H9 (cell line): ENCODE measurements at regions not wholly inside any gene's neighbourhood (a gene's known extent, or its start where the extent isn't known, plus 50 kb on each side); places are given as distances from the start of the nearest gene placed in this dataset.

ENCODE experiments used
- DNase-seq: peaks from one replicate; pipeline ENCODE4 v3.0.0-alpha.2; 2017
- H2AFZ ChIP-seq: one replicate; pipeline ENCODE4 v1.6.1; 2013; ENCODE audit warnings: mild to moderate bottlenecking, low read length, control low read depth, moderate library complexity
- H2AK5ac ChIP-seq: 2 replicates; pipeline ENCODE4 v1.6.1; 2013; ENCODE audit warnings: low read length, control low read depth, mixed read lengths; ENCODE audit not compliant: insufficient read length
- H2BK120ac ChIP-seq: one replicate; pipeline ENCODE4 v1.6.1; 2013; ENCODE audit warnings: low read depth, mild to moderate bottlenecking, low read length, control low read depth, inconsistent platforms; ENCODE audit not compliant: poor library complexity, severe bottlenecking
- H2BK12ac ChIP-seq: 2 replicates; pipeline ENCODE4 v1.6.1; 2013; ENCODE audit warnings: low read length, control low read depth, mixed read lengths, low read depth; ENCODE audit not compliant: insufficient read length
- H2BK15ac ChIP-seq: 2 replicates; pipeline ENCODE4 v1.6.1; 2013; ENCODE audit warnings: low read depth, low read length, control low read depth
- H2BK20ac ChIP-seq: one replicate; pipeline ENCODE4 v1.6.1; 2013; ENCODE audit warnings: low read depth, mild to moderate bottlenecking, low read length, control low read depth, inconsistent platforms; ENCODE audit not compliant: poor library complexity, severe bottlenecking
- H2BK5ac ChIP-seq: 2 replicates; pipeline ENCODE4 v1.6.1; 2013; ENCODE audit warnings: low read length, control low read depth, mixed read lengths; ENCODE audit not compliant: insufficient read length
- H3K14ac ChIP-seq: 2 replicates; pipeline ENCODE4 v1.6.1; 2013; ENCODE audit warnings: low read length, control low read depth; ENCODE audit not compliant: insufficient read depth
- H3K18ac ChIP-seq: 2 replicates; pipeline ENCODE4 v1.6.1; 2013; ENCODE audit warnings: low read depth, mild to moderate bottlenecking, mixed read lengths, low read length, control low read depth; ENCODE audit not compliant: insufficient read length
- H3K23ac ChIP-seq: 2 replicates; pipeline ENCODE4 v1.6.1; 2013; ENCODE audit warnings: low read length, control low read depth, mixed read lengths, low read depth; ENCODE audit not compliant: insufficient read length
- H3K23me2 ChIP-seq: 2 replicates; pipeline ENCODE4 v1.6.1; 2013; ENCODE audit warnings: low read depth, mild to moderate bottlenecking, mixed read lengths, low read length, control low read depth; ENCODE audit not compliant: insufficient read length, poor library complexity, severe bottlenecking
- H3K27ac ChIP-seq: 2 replicates; pipeline ENCODE4 v1.5.1; 2013; ENCODE audit warnings: low read length, control low read depth, mixed read lengths, low read depth; ENCODE audit not compliant: insufficient read length
- H3K27me3 ChIP-seq: 2 replicates; pipeline ENCODE4 v1.6.1; 2013; ENCODE audit warnings: low read length, control low read depth, inconsistent platforms; ENCODE audit not compliant: insufficient read depth
- H3K4ac ChIP-seq: 2 replicates; pipeline ENCODE4 v1.6.1; 2013; ENCODE audit warnings: low read depth, mild to moderate bottlenecking, control low read depth, inconsistent platforms, low read length, moderate library complexity
- H3K4me1 ChIP-seq: 2 replicates; pipeline ENCODE4 v1.6.1; 2013; ENCODE audit warnings: low read length, control low read depth, inconsistent platforms; ENCODE audit not compliant: insufficient read depth
- H3K4me2 ChIP-seq: 2 replicates; pipeline ENCODE4 v1.6.1; 2013; ENCODE audit warnings: low read length, control low read depth, mixed read lengths; ENCODE audit not compliant: insufficient read length, insufficient read depth
- H3K56ac ChIP-seq: 2 replicates; pipeline ENCODE4 v1.6.1; 2013; ENCODE audit warnings: low read depth, mild to moderate bottlenecking, mixed read lengths, low read length, control low read depth; ENCODE audit not compliant: insufficient read length
- H3K79me1 ChIP-seq: 2 replicates; pipeline ENCODE4 v1.6.1; 2013; ENCODE audit warnings: low read depth, mild to moderate bottlenecking, moderate library complexity, low read length, control low read depth, inconsistent platforms; ENCODE audit not compliant: insufficient read depth, poor library complexity, severe bottlenecking
- H3K79me2 ChIP-seq: 2 replicates; pipeline ENCODE4 v1.6.1; 2013; ENCODE audit warnings: low read length, control low read depth, inconsistent platforms; ENCODE audit not compliant: insufficient read depth
- H3K9ac ChIP-seq: 2 replicates; pipeline ENCODE4 v1.6.1; 2013; ENCODE audit warnings: low read length, control low read depth, mixed read lengths; ENCODE audit not compliant: insufficient read length; ENCODE audit errors: extremely low read depth
- H3K9me3 ChIP-seq: one replicate; pipeline ENCODE4 v1.6.1; 2013; ENCODE audit warnings: low read depth, low read length, inconsistent platforms; ENCODE audit not compliant: control insufficient read depth
- H3T11ph ChIP-seq: one replicate; pipeline ENCODE4 v1.6.1; 2013; ENCODE audit warnings: mild to moderate bottlenecking, low read length, control low read depth, inconsistent platforms
- H4K20me1 ChIP-seq: one replicate; pipeline ENCODE4 v1.6.1; 2013; ENCODE audit not compliant: control insufficient read depth, insufficient read length, insufficient read depth
- H4K5ac ChIP-seq: 2 replicates; pipeline ENCODE4 v1.6.1; 2013; ENCODE audit warnings: low read depth, mild to moderate bottlenecking, mixed read lengths, low read length, control low read depth; ENCODE audit not compliant: insufficient read length
- H4K8ac ChIP-seq: replicated peaks from 2 replicates; pipeline ENCODE4 v1.6.1; 2013; ENCODE audit warnings: low read length, control low read depth, mixed read lengths, low read depth; ENCODE audit not compliant: insufficient read length
- H4K91ac ChIP-seq: 2 replicates; pipeline ENCODE4 v1.6.1; 2013; ENCODE audit warnings: low read depth, mild to moderate bottlenecking, moderate library complexity, mixed read lengths, low read length, control low read depth; ENCODE audit not compliant: insufficient read length
- H3K27ac Mint-ChIP-seq, 3 experiments: 2 replicates in 2 of 3; 3 replicates in 1 of 3; pipeline ENCODE4 v1.8.0; 2020 to 2021; ENCODE audit warnings: mixed read lengths in 3 of 3, mild to moderate bottlenecking in 1 of 3, moderate library complexity in 1 of 3
- H3K27me3 Mint-ChIP-seq: 2 replicates; pipeline ENCODE4 v1.8.0; 2021; ENCODE audit warnings: low read depth, mild to moderate bottlenecking, moderate library complexity, mixed read lengths
- H3K36me3 Mint-ChIP-seq, 3 experiments: 2 replicates in 2 of 3; 3 replicates in 1 of 3; pipeline ENCODE4 v1.8.0; 2020 to 2021; ENCODE audit warnings: low read depth in 3 of 3, mixed read lengths in 3 of 3; ENCODE audit not compliant: insufficient read depth in 1 of 3
- H3K4me1 Mint-ChIP-seq, 2 experiments: 2 replicates each; pipeline ENCODE4 v1.8.0; 2020; ENCODE audit warnings: mixed read lengths in 2 of 2
- H3K4me3 Mint-ChIP-seq, 2 experiments: 2 replicates in 1 of 2; 3 replicates in 1 of 2; pipeline ENCODE4 v1.8.0; 2020 to 2021; ENCODE audit warnings: mild to moderate bottlenecking in 2 of 2, mixed read lengths in 2 of 2, moderate library complexity in 1 of 2
- H3K9me3 Mint-ChIP-seq, 2 experiments: 2 replicates in 1 of 2; 3 replicates in 1 of 2; pipeline ENCODE4 v1.8.0; 2020; ENCODE audit warnings: mild to moderate bottlenecking in 2 of 2, mixed read lengths in 2 of 2, moderate library complexity in 1 of 2
- WGBS: extraction: QIAGEN DNeasy Blood & Tissue Kit; methylation state at CpG from one replicate; pipeline ENCODE4 v1.1.7; 2013; ENCODE audit warnings: missing lambda C conversion rate, low lambda C conversion rate, mixed read lengths; ENCODE audit not compliant: insufficient read length; ENCODE audit errors: extremely low coverage; 5-methylcytosine and 5-hydroxymethylcytosine counted together
- TF ChIP-seq, protein P1 (sequence below): fragments of 200-600 bp; sonication (generic); conservative IDR thresholded peaks from 3 replicates; pipeline ENCODE4 v1.8.0; 2021; ENCODE audit warnings: antibody characterized with exemption, mild to moderate bottlenecking

DNA sequence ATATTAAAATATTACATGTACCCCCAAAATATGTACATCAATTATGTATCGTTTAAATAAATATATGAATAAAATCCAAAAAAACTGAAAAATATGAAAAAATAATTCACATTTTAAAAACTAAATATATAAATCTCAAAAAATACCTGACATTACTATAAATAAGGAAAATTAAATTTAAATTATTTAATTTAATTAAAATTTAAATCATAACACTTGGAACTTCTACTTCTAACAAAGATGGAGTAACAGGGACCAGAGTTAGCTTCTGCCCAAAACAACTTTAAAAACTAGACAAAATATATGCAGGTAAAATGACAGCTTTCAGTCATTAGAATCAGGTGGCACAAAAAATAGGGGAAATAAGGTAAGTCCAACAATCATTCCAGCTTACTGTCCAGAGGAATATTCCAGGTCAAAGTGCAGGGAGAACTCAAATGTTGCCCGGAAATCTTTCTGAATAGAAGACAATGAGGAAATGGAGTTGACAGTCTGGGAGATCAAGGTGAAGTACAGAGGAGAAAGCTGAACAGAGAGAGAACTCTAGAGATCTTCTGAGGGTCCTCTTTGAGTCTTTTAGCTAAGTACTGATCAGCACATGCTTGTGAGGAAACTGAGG is 207.7 kb upstream of the ATP11B start:
- H3K56ac ChIP-seq, result no peak overlapping the region
- no peak overlapping the region for H3K9ac ChIP-seq
- H4K20me1 ChIP-seq, result no peaks in the 10 kb centered on the region
- no peak overlapping the region for H4K5ac ChIP-seq
- H3K79me1 ChIP-seq, result no peaks in the 10 kb centered on the region
- H2BK12ac ChIP-seq, result no peak overlapping the region
- no peak overlapping the region for H3K4ac ChIP-seq
- no peak overlapping the region for H2AK5ac ChIP-seq
- DNase-seq, result no peak
- no peaks in the 10 kb centered on the region for H3K4me1 ChIP-seq
- H3K4me2 ChIP-seq, result no peak overlapping the region
- H2BK15ac ChIP-seq, result no peak overlapping the region
- H2BK120ac ChIP-seq, result no peak overlapping the region
- H4K8ac ChIP-seq, result no peak overlapping the region
- TF ChIP-seq, protein P1, sequence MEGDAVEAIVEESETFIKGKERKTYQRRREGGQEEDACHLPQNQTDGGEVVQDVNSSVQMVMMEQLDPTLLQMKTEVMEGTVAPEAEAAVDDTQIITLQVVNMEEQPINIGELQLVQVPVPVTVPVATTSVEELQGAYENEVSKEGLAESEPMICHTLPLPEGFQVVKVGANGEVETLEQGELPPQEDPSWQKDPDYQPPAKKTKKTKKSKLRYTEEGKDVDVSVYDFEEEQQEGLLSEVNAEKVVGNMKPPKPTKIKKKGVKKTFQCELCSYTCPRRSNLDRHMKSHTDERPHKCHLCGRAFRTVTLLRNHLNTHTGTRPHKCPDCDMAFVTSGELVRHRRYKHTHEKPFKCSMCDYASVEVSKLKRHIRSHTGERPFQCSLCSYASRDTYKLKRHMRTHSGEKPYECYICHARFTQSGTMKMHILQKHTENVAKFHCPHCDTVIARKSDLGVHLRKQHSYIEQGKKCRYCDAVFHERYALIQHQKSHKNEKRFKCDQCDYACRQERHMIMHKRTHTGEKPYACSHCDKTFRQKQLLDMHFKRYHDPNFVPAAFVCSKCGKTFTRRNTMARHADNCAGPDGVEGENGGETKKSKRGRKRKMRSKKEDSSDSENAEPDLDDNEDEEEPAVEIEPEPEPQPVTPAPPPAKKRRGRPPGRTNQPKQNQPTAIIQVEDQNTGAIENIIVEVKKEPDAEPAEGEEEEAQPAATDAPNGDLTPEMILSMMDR, result no peak
- Mint-ChIP-seq H3K27ac (no peak overlapping the region), H3K27me3 (no peaks in the 10 kb centered on the region), H3K9me3 (peaks cover 6 to 8% of the 10 kb centered on the region in 2 experiments; a peak in 4 of 5 replicates), H3K36me3 (peaks cover 2 to 5% (median 4%) of the 10 kb centered on the region in 3 experiments; a peak in 4 of 7 replicates), H3K4me3 (no peak overlapping the region), H3K4me1 (no peaks in the 10 kb centered on the region)
- H3T11ph ChIP-seq, result no peak overlapping the region
- no peak overlapping the region for H3K27ac ChIP-seq
- no peaks in the 10 kb centered on the region for H3K27me3 ChIP-seq
- H4K91ac ChIP-seq, result no peak overlapping the region
- no peak overlapping the region for H2BK5ac ChIP-seq
- no peak overlapping the region for H2BK20ac ChIP-seq
- H3K14ac ChIP-seq, result no peak overlapping the region
- H3K18ac ChIP-seq, result no peak overlapping the region
- WGBS, result no CpG with 5 or more reads among the region's 2 CpGs
- no peaks in the 10 kb centered on the region for H3K9me3 ChIP-seq
- H3K79me2 ChIP-seq, result no peaks in the 10 kb centered on the region
- no peaks in the 10 kb centered on the region for H3K23me2 ChIP-seq
- H3K23ac ChIP-seq, result no peak overlapping the region
- no peak overlapping the region for H2AFZ ChIP-seq
